Activated naive CD8-positive, alpha-beta T cell treated with anti-CD3 and anti-CD28 coated beads for 36 hours (primary cell): ENCODE measurements at regions not wholly inside any gene's neighbourhood (a gene's known extent, or its start where the extent isn't known, plus 50 kb on each side); places are given as distances from the start of the nearest gene placed in this dataset.
"Not testable (repeated sequence)": the region's sequence is repeated elsewhere in the genome, so short reads cannot be mapped to it uniquely, and the experiment has no call there.

ENCODE experiments used
- DNase-seq: peaks from one replicate; pipeline ENCODE4 v3.0.0; 2021
- H3K27ac Mint-ChIP-seq: one replicate; pipeline ENCODE4 v1.8.0; 2022; ENCODE audit warnings: mild to moderate bottlenecking, moderate library complexity, mixed read lengths
- H3K27me3 Mint-ChIP-seq: one replicate; pipeline ENCODE4 v1.8.0; 2022; ENCODE audit warnings: mild to moderate bottlenecking, mixed read lengths
- H3K36me3 Mint-ChIP-seq: one replicate; pipeline ENCODE4 v1.8.0; 2021; ENCODE audit warnings: mild to moderate bottlenecking, mixed read lengths
- H3K4me1 Mint-ChIP-seq: one replicate; pipeline ENCODE4 v1.8.0; 2021; ENCODE audit warnings: mixed read lengths
- H3K4me3 Mint-ChIP-seq: one replicate; pipeline ENCODE4 v1.8.0; 2022; ENCODE audit warnings: mild to moderate bottlenecking, moderate library complexity, mixed read lengths
- H3K9me3 Mint-ChIP-seq: one replicate; pipeline ENCODE4 v1.8.0; 2022; ENCODE audit warnings: mixed read lengths

GRCh38 chr14:87252103-87252502 is 740.9 kb downstream of the GALC start:
- Mint-ChIP-seq H3K4me3 (no peak overlapping the region), H3K36me3 (no peaks in the 10 kb centered on the region), H3K27me3 (no peaks in the 10 kb centered on the region), H3K9me3 (peaks cover 8% of the 10 kb centered on the region), H3K27ac (no peak overlapping the region), H3K4me1 (no peaks in the 10 kb centered on the region)
- no peak for DNase-seq

GRCh38 chr14:87251011-87251410 is 742.0 kb downstream of the GALC start:
- no peak overlapping the region for H3K27ac Mint-ChIP-seq
- H3K9me3 Mint-ChIP-seq = peaks cover 7% of the 10 kb centered on the region
- H3K4me1 Mint-ChIP-seq = no peaks in the 10 kb centered on the region
- H3K4me3 Mint-ChIP-seq = no peak overlapping the region
- no peaks in the 10 kb centered on the region for H3K27me3 Mint-ChIP-seq
- H3K36me3 Mint-ChIP-seq = no peaks in the 10 kb centered on the region
- DNase-seq = no peak

GRCh38 chr14:87241018-87241768 is 751.8 kb downstream of the GALC start:
- Mint-ChIP-seq H3K27me3 (no peaks in the 10 kb centered on the region), H3K27ac (no peak overlapping the region), H3K4me1 (no peaks in the 10 kb centered on the region), H3K9me3 (peaks cover 3% of the 10 kb centered on the region), H3K36me3 (no peaks in the 10 kb centered on the region), H3K4me3 (no peak overlapping the region)
- no peak for DNase-seq

- H3K36me3 Mint-ChIP-seq, H3K4me1 Mint-ChIP-seq, H3K27me3 Mint-ChIP-seq, H3K27ac Mint-ChIP-seq, H3K9me3 Mint-ChIP-seq, H3K4me3 Mint-ChIP-seq, DNase-seq: not testable (repeated sequence)
Measured at GRCh38 chr14:87240319-87240718, 752.7 kb downstream of the GALC start.

GRCh38 chr14:87233806-87234384 is 759.1 kb downstream of the GALC start:
- Mint-ChIP-seq H3K27me3 (no peaks in the 10 kb centered on the region), H3K27ac (no peak overlapping the region), H3K9me3 (peaks cover 5% of the 10 kb centered on the region), H3K4me3 (no peak overlapping the region), H3K36me3 (no peaks in the 10 kb centered on the region), H3K4me1 (no peaks in the 10 kb centered on the region)
- DNase-seq = no peak

GRCh38 chr14:87233266-87233665 is 759.7 kb downstream of the GALC start:
- no peak overlapping the region for H3K27ac Mint-ChIP-seq
- peaks cover 5% of the 10 kb centered on the region for H3K9me3 Mint-ChIP-seq
- H3K4me3 Mint-ChIP-seq = no peak overlapping the region
- no peaks in the 10 kb centered on the region for H3K27me3 Mint-ChIP-seq
- DNase-seq = no peak
- no peaks in the 10 kb centered on the region for H3K4me1 Mint-ChIP-seq
- no peaks in the 10 kb centered on the region for H3K36me3 Mint-ChIP-seq

GRCh38 chr14:87231336-87232026 is 761.5 kb downstream of the GALC start:
- Mint-ChIP-seq H3K27me3 (no peaks in the 10 kb centered on the region), H3K4me3 (no peak overlapping the region), H3K27ac (no peak overlapping the region), H3K4me1 (no peaks in the 10 kb centered on the region), H3K9me3 (peaks cover 7% of the 10 kb centered on the region), H3K36me3 (peaks cover 1% of the 10 kb centered on the region)
- DNase-seq = no peak

GRCh38 chr14:87230726-87231125 is 762.3 kb downstream of the GALC start:
- no peak for DNase-seq
- Mint-ChIP-seq H3K4me1 (no peaks in the 10 kb centered on the region), H3K27ac (no peak overlapping the region), H3K9me3 (peaks cover 7% of the 10 kb centered on the region), H3K27me3 (no peaks in the 10 kb centered on the region), H3K4me3 (no peak overlapping the region), H3K36me3 (peaks cover 1% of the 10 kb centered on the region)

GRCh38 chr14:87229131-87229530 is 763.9 kb downstream of the GALC start:
- DNase-seq = no peak
- Mint-ChIP-seq H3K27ac (no peak overlapping the region), H3K36me3 (peaks cover 1% of the 10 kb centered on the region), H3K4me1 (no peaks in the 10 kb centered on the region), H3K4me3 (no peak overlapping the region), H3K27me3 (no peaks in the 10 kb centered on the region), H3K9me3 (peaks cover 7% of the 10 kb centered on the region)

- Mint-ChIP-seq H3K27me3 (no peaks in the 10 kb centered on the region), H3K9me3 (peaks cover 9% of the 10 kb centered on the region), H3K36me3 (peaks cover 1% of the 10 kb centered on the region), H3K4me3 (no peak overlapping the region), H3K27ac (no peak overlapping the region), H3K4me1 (no peaks in the 10 kb centered on the region)
- no peak for DNase-seq
Measured at GRCh38 chr14:87217023-87217422, 776.0 kb downstream of the GALC start.

GRCh38 chr14:87214558-87214957 is 778.4 kb downstream of the GALC start:
- Mint-ChIP-seq H3K27me3 (no peaks in the 10 kb centered on the region), H3K4me3 (no peak overlapping the region), H3K4me1 (no peaks in the 10 kb centered on the region), H3K27ac (no peak overlapping the region), H3K9me3 (peaks cover 13% of the 10 kb centered on the region), H3K36me3 (peaks cover 1% of the 10 kb centered on the region)
- DNase-seq = no peak

- Mint-ChIP-seq H3K4me1 (no peaks in the 10 kb centered on the region), H3K4me3 (no peak overlapping the region), H3K36me3 (no peaks in the 10 kb centered on the region), H3K9me3 (peaks cover 6% of the 10 kb centered on the region), H3K27me3 (no peaks in the 10 kb centered on the region), H3K27ac (no peak overlapping the region)
- DNase-seq = no peak
Measured at GRCh38 chr14:87207756-87208155, 785.2 kb downstream of the GALC start.

GRCh38 chr14:87205811-87206210 is 787.2 kb downstream of the GALC start:
- Mint-ChIP-seq H3K9me3 (peaks cover 2% of the 10 kb centered on the region), H3K36me3 (no peaks in the 10 kb centered on the region), H3K27ac (no peak overlapping the region), H3K4me3 (no peak overlapping the region), H3K27me3 (no peaks in the 10 kb centered on the region), H3K4me1 (no peaks in the 10 kb centered on the region)
- DNase-seq = no peak

- Mint-ChIP-seq H3K27me3 (no peaks in the 10 kb centered on the region), H3K9me3 (no peaks in the 10 kb centered on the region), H3K4me3 (no peak overlapping the region), H3K36me3 (no peaks in the 10 kb centered on the region), H3K4me1 (no peaks in the 10 kb centered on the region), H3K27ac (no peak overlapping the region)
- DNase-seq = no peak
Measured at GRCh38 chr14:87203346-87203745, 789.6 kb downstream of the GALC start.

- no peaks in the 10 kb centered on the region for H3K36me3 Mint-ChIP-seq
- no peaks in the 10 kb centered on the region for H3K9me3 Mint-ChIP-seq
- H3K27me3 Mint-ChIP-seq = no peaks in the 10 kb centered on the region
- no peak for DNase-seq
- H3K27ac Mint-ChIP-seq = no peak overlapping the region
- H3K4me3 Mint-ChIP-seq = no peak overlapping the region
- no peaks in the 10 kb centered on the region for H3K4me1 Mint-ChIP-seq
Measured at GRCh38 chr14:87199381-87199780, 793.6 kb downstream of the GALC start.

GRCh38 chr14:87196436-87196835 is 796.5 kb downstream of the GALC start:
- H3K27me3 Mint-ChIP-seq = no peaks in the 10 kb centered on the region
- H3K9me3 Mint-ChIP-seq = no peaks in the 10 kb centered on the region
- H3K4me1 Mint-ChIP-seq = no peaks in the 10 kb centered on the region
- DNase-seq = no peak
- no peaks in the 10 kb centered on the region for H3K36me3 Mint-ChIP-seq
- H3K27ac Mint-ChIP-seq = no peak overlapping the region
- no peak overlapping the region for H3K4me3 Mint-ChIP-seq
